ENCODE measurements at regions not wholly inside any gene's neighbourhood (a gene's known extent, or its start where the extent isn't known, plus 50 kb on each side); places are given as distances from the start of the nearest gene placed in this dataset.
"Not testable (repeated sequence)": the region's sequence is repeated elsewhere in the genome, so short reads cannot be mapped to it uniquely, and the experiment has no call there.

DNA sequence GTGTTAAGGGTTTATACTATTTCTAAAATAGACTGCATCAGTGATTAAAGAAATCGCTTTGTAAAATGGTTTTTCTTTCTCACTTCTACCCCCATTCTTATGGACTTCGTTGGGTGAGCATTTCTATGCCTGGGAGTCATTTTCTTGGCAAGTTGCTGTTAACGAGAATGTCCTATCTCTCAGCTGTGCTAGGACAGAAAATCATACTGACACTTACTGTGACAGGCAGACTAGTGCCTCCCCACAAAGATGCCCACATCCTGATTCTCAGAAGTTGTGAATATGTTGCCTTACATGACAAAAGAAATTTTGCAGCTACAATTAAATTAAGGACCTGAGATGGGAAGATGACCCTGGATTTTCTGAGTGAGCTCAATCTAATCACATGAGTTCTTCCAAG lies 65.1 kb upstream of the NMUR2 start:
- Histone ChIP-seq H3K27me3 (ENCODE audit: low read depth) (no peaks in the 10 kb centered on the region), H3K9me3 (no peaks in the 10 kb centered on the region), H3K27ac (no peak overlapping the region), H3K4me3 (no peak overlapping the region), H3K36me3 (no peaks in the 10 kb centered on the region), H3K4me1 (no peaks in the 10 kb centered on the region)
- ATAC-seq (no peak), DNase-seq (no peak)
- intact Hi-C loops (cut with DNase I), result no loop called here
- TF ChIP-seq, protein P1, sequence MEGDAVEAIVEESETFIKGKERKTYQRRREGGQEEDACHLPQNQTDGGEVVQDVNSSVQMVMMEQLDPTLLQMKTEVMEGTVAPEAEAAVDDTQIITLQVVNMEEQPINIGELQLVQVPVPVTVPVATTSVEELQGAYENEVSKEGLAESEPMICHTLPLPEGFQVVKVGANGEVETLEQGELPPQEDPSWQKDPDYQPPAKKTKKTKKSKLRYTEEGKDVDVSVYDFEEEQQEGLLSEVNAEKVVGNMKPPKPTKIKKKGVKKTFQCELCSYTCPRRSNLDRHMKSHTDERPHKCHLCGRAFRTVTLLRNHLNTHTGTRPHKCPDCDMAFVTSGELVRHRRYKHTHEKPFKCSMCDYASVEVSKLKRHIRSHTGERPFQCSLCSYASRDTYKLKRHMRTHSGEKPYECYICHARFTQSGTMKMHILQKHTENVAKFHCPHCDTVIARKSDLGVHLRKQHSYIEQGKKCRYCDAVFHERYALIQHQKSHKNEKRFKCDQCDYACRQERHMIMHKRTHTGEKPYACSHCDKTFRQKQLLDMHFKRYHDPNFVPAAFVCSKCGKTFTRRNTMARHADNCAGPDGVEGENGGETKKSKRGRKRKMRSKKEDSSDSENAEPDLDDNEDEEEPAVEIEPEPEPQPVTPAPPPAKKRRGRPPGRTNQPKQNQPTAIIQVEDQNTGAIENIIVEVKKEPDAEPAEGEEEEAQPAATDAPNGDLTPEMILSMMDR (IDR thresholded peaks at IDR 0.05), result no peak

- intact Hi-C loops (cut with DNase I), result no loop called here
- H3K27ac ChIP-seq, result no peak overlapping the region
- H3K27me3 ChIP-seq (ENCODE audit: low read depth), result no peaks in the 10 kb centered on the region
- TF ChIP-seq, protein P1 (IDR thresholded peaks at IDR 0.05), result no peak
- ATAC-seq (no peak), DNase-seq (no peak)
- no peaks in the 10 kb centered on the region for H3K36me3 ChIP-seq
- H3K4me3 ChIP-seq, result no peak overlapping the region
- H3K9me3 ChIP-seq, result no peaks in the 10 kb centered on the region
- H3K4me1 ChIP-seq, result no peaks in the 10 kb centered on the region
Measured at GRCh38 chr5:152472083-152472482, 67.0 kb upstream of the NMUR2 start.

- TF ChIP-seq, protein P1 (IDR thresholded peaks at IDR 0.05), result no peak
- no peaks in the 10 kb centered on the region for H3K36me3 ChIP-seq
- intact Hi-C loops (cut with DNase I), result no loop called here
- H3K27me3 ChIP-seq (ENCODE audit: low read depth), result no peaks in the 10 kb centered on the region
- H3K27ac ChIP-seq, result no peak overlapping the region
- no peaks in the 10 kb centered on the region for H3K9me3 ChIP-seq
- H3K4me3 ChIP-seq, result no peak overlapping the region
- no peak for DNase-seq
- H3K4me1 ChIP-seq, result no peaks in the 10 kb centered on the region
- no peak for ATAC-seq
Measured at GRCh38 chr5:152474961-152475360, 69.9 kb upstream of the NMUR2 start.

DNA sequence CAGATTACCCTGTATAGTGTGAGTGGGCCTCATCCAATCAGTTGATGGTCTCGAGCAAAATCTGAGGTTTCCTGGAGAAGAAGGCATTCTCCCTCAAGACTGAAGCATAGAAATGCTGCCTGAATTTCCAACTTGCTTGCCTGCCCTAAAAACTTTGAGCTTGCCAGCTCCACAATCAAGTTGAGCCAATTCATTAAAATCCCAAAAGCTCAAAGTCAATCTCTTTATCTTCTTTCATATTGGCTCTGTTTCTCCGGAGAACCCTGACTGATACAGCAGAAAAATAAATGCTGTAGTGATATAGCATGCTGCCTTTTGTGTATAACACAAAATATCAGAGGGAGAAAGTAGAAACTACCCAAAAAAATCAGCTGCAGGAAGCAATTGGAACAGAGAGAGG lies 72.5 kb upstream of the NMUR2 start:
- TF ChIP-seq, protein P1 (IDR thresholded peaks at IDR 0.05), result no peak
- intact Hi-C loops (cut with DNase I), result no loop called here
- no peaks in the 10 kb centered on the region for H3K9me3 ChIP-seq
- DNase-seq (no peak), ATAC-seq (no peak)
- no peak overlapping the region for H3K27ac ChIP-seq
- H3K27me3 ChIP-seq (ENCODE audit: low read depth), result no peaks in the 10 kb centered on the region
- no peak overlapping the region for H3K4me3 ChIP-seq
- no peaks in the 10 kb centered on the region for H3K36me3 ChIP-seq
- no peaks in the 10 kb centered on the region for H3K4me1 ChIP-seq

DNA sequence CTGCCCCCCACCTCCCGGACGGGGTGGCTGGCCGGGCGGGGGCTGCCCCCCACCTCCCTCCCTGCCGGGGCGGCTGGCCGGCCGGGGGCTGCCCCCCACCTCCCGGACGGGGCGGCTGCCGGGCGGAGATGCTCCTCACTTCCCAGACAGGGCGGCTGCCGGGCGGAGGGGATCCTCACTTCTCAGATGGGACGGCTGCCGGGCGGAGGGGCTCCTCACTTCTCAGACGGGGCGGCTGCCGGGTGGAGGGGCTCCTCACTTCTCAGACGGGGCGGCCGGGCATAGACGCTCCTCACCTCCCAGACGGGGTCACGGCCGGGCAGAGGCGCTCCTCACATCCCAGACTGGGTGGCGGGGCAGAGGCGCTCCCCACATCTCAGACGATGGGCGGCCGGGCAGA lies 74.8 kb upstream of the NMUR2 start:
- H3K27ac ChIP-seq; H3K9me3 ChIP-seq; ATAC-seq; intact Hi-C loops (cut with DNase I); H3K27me3 ChIP-seq (ENCODE audit: low read depth); H3K4me1 ChIP-seq; DNase-seq; H3K4me3 ChIP-seq; H3K36me3 ChIP-seq: not testable (repeated sequence)

GRCh38 chr5:152480677-152481076 lies 75.6 kb upstream of the NMUR2 start:
- H3K4me3 ChIP-seq; H3K27ac ChIP-seq; H3K27me3 ChIP-seq (ENCODE audit: low read depth); H3K4me1 ChIP-seq; intact Hi-C loops (cut with DNase I); H3K36me3 ChIP-seq; ATAC-seq; DNase-seq; H3K9me3 ChIP-seq: not testable (repeated sequence)

DNA sequence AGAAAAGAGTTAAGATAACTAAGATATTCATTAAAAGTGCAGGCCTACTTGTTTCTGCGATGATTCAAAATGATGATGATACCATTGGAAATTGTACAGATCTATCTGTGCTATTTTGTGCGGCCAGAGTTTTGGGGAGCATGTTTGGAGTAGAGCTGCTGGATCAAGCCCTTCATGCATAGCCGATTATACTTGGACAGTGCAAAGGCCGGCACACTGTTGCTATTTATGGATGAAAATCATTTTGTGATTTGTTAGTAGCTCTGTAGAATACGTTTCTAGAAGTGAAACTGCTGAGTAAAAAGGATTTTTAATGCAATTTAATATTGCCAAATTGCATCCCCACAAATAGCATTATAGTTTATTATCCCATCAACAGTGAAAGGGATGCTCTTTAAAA lies 82.1 kb upstream of the NMUR2 start:
- H3K4me1 ChIP-seq, result no peaks in the 10 kb centered on the region
- TF ChIP-seq, protein P1 (IDR thresholded peaks at IDR 0.05), result no peak
- intact Hi-C loops (cut with DNase I), result no loop called here
- DNase-seq (no peak), ATAC-seq (no peak)
- no peaks in the 10 kb centered on the region for H3K27me3 ChIP-seq (ENCODE audit: low read depth)
- no peaks in the 10 kb centered on the region for H3K36me3 ChIP-seq
- H3K9me3 ChIP-seq, result no peaks in the 10 kb centered on the region
- no peak overlapping the region for H3K27ac ChIP-seq
- no peak overlapping the region for H3K4me3 ChIP-seq

Data from lower lobe of right lung (tissue), 2 donors.